GM18517 (cell line): ENCODE measurements at regions not wholly inside any gene's neighbourhood (a gene's known extent, or its start where the extent isn't known, plus 50 kb on each side); places are given as distances from the start of the nearest gene placed in this dataset.
"Not testable (repeated sequence)": the region's sequence is repeated elsewhere in the genome, so short reads cannot be mapped to it uniquely, and the experiment has no call there.

ENCODE experiments used
- ATAC-seq: cut with Tn5 transposase; IDR thresholded peaks from one replicate; pipeline ENCODE4 v1.9.1; 2021; ENCODE audit warnings: mild to moderate bottlenecking, moderate library complexity; ENCODE audit not compliant: unreplicated experiment

DNA sequence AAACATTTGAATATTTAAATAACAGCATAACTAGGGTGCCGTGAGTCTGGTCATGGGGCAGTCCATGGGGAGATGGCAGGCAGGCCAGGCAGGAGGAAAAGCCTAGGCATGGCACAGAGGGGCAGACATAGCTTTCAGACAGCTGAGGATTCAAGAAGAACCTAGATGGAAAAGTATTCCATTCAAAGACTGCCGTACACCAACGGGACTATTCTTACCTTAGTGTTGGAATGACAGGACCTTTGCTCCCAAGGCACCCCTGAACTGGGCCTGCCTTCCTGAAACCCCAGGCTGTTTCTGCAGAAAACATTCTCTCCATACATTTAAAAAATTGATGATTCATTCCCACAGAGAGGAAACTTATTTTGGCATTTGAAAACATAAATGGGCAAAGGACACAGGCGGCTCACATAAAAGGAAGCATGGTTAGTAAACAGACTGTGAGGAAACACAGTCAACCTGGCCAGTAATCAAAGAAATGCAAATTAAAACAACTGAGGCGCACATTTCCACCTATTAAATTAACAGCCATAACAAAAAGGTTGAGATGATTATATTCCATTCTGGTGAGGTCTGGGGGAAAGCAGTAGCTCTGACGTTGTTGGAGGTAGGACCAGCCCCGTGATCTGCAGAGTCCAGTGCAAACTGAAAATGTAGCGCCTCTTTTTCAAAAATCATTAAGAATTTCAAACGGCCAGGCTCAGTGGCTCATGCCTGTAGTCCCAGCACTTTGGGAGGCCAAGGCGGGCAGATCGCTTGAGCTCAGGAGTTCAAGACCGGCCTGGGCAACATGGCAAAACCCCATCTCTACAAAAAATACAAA lies 71.3 kb upstream of the SMAD3 start:
- ATAC-seq = no peak

- ATAC-seq = no peak
Observed at GRCh38 chr15:66994927-66995656, 70.3 kb upstream of the SMAD3 start.

- no peak for ATAC-seq
Observed at GRCh38 chr15:66996094-66996493, 69.3 kb upstream of the SMAD3 start.

- no peak for ATAC-seq
Observed at GRCh38 chr15:66997212-66997611, 68.2 kb upstream of the SMAD3 start.

DNA sequence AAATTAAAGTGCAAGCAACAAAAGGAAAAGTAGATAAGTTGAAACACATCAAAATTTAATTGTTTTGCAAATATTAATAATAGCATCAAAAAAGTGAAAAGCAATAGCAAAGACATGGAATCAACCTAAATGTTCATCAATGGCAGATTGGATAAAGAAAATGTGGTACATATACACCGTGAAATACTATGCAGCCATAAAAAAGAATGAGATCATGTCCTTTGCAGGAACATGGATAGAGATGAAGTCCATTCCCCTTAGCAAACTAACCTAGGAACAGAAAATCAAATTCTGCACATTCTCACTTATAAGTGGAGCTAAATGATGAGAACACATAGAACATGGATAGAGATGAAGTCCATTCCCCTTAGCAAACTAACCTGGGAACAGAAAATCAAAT lies 67.2 kb upstream of the SMAD3 start:
- ATAC-seq = not testable (repeated sequence)

- no peak for ATAC-seq
Observed at GRCh38 chr15:66999046-66999968, 66.1 kb upstream of the SMAD3 start.

DNA sequence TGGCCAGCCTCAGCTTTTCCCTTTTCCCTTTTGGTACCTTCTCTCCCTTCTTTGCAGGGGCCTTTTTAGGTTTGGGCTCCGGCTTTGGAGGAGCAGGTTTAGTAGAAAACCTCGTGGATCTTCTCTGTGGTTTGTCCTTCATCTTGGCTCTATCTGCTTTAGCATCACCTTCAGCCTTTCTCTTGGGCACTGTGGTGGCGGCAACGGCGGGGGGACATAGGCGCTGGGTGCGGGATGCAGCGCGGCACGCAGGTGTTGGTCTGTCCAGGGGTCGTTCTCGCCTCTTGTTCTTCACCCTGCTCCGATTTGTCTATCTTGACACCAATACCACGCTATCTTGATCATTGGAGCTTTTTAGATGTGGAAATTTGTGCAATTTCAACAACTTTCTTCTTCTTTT lies 64.5 kb upstream of the SMAD3 start:
- ATAC-seq = no peak

DNA sequence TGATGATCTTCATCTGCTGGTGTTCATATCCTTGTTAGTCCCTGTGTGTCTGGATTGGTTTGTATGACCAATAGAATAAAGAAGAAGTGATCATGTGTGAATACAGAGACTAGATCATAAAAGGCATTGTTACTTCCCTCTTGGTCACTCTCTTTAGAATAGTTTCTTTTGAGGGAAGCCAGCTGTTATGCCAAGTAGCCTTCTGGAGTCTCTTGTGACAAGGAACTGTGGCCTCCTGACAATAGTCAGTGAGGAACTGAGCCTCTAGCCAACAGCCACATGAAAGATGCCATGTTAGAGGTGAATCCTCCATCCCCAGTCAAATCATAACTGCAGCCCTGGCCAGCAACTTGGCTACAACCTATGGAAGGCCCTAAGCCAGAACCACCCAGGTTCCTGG lies 63.0 kb upstream of the SMAD3 start:
- no peak for ATAC-seq

- no peak for ATAC-seq
Observed at GRCh38 chr15:67003586-67003985, 61.8 kb upstream of the SMAD3 start.

GRCh38 chr15:67004142-67004541 lies 61.3 kb upstream of the SMAD3 start:
- no peak for ATAC-seq

DNA sequence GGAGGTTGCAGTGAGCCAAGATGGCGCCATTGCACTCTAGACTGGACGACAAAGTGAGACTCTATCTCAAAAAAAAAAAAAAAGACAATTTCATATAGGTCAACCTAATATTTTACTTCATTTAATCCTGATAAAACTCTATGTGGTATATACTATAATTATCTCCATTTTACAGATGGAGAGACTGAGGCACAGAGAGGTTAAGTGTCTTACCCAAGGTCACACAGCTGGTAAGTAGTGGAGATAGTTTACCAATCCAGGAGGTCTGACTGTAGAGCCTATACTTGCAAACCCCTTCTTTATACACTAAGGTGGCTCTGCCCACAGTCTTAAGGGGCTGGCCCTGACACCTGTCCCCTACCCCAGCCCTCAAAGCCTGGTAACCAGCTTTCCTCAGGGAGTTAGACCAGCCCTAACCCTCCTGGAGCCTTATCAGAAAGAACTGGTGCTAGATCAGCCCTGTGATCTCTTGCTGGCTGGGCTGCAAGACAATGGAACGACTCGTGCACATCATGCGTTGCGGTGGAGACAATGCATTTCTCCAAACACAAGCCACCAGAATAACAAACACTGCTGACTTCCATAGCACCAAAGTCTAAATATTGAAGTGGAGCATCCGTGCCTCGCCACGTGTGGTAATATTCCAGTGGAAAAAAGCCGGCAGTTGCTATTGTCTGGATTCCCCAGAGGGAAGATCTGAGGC lies 60.0 kb upstream of the SMAD3 start:
- no peak for ATAC-seq

GRCh38 chr15:67006083-67007065 lies 59.0 kb upstream of the SMAD3 start:
- ATAC-seq = no peak

DNA sequence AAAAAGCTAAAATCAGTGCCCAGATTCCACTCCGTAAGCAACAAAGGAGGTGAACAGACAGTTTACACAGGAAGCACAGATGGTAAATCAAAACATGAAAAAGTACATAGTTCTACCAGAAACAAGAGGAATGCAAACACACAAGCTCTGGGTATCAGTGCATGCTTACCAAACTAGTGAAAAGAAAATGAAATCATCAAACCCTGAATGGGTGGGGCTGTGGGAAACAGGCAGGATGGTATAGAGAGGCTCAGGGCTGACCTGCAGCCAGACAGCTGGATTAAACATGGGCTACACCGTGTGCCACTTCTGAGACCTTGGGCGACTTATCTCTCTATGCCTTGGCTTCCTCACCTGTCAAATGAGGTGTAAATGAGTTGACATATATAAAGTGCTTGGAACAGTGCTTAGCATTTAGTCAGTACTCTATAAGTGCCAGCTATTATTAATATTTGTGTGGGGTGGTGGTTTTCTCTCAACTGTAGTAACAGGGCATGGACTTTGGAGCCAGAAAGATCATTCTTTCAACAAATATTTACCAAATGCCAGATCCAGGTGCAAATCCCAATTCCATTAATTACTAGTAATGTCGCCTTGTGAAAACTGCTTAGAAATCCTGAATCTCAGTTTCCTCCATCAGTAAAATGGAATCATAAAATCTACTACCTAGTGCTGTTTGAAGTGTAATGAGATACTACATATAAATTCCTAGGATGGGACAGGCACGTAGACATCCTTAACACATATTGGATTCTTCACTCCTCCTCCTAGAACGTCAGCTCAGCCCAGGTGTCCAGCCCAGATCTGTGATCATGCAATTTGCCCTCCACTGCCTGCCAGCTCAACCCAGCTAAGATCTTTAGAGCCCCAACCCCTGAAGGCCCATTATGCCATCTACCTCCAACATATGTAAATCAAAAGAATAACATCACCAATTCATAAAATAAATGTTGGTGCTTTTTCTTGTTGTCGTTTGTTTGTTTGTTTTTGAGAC lies 55.5 kb upstream of the SMAD3 start:
- ATAC-seq = no peak

- ATAC-seq = no peak
Observed at GRCh38 chr15:67010898-67011616, 54.3 kb upstream of the SMAD3 start.

GRCh38 chr15:67011617-67012005 lies 53.8 kb upstream of the SMAD3 start:
- ATAC-seq = no peak

DNA sequence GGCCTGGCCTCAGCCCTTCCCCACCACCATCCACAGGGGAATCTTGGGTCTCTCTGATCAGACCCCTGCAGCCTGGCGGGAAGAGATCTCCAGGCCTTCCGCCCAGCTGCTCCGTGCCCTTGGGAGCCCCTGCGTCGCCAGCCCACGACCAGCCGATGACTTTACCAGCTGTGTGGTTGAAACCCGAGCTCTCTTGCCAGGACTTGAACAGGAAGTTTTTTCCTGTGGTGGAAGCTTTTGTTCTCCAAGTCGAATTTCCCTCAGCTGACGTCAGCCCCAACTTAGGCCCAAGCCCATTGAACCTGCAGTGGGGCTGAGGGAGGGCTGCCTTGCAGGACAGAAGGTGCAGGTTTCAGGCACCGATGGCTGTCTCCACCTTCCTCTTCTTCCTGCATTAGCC lies 51.7 kb upstream of the SMAD3 start:
- ATAC-seq = no peak
